ENCODE measurements at regions not wholly inside any gene's neighbourhood (a gene's known extent, or its start where the extent isn't known, plus 50 kb on each side); places are given as distances from the start of the nearest gene placed in this dataset.

DNA sequence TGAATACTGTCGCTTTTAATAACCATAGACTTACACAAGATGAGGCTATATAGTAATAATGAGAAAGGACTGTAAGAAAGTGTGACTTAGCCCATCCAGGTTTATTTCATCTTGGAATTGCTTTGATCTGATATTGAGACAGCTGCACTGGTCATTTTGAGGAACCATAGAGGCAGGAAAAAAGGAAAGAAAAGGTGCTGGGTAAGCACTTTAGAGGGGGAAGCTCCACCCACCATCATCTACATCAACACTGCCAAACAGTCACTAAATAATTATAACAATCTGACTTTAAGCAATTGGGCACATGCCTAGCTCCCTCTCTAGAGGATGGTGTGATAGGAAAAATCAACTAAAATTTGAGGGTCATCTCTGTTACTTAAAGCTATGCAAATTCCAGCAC, 70.6 kb upstream of the ST6GALNAC3 start:
- TF ChIP-seq, protein P1, sequence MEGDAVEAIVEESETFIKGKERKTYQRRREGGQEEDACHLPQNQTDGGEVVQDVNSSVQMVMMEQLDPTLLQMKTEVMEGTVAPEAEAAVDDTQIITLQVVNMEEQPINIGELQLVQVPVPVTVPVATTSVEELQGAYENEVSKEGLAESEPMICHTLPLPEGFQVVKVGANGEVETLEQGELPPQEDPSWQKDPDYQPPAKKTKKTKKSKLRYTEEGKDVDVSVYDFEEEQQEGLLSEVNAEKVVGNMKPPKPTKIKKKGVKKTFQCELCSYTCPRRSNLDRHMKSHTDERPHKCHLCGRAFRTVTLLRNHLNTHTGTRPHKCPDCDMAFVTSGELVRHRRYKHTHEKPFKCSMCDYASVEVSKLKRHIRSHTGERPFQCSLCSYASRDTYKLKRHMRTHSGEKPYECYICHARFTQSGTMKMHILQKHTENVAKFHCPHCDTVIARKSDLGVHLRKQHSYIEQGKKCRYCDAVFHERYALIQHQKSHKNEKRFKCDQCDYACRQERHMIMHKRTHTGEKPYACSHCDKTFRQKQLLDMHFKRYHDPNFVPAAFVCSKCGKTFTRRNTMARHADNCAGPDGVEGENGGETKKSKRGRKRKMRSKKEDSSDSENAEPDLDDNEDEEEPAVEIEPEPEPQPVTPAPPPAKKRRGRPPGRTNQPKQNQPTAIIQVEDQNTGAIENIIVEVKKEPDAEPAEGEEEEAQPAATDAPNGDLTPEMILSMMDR (conservative IDR thresholded peaks at IDR 0.05; ENCODE audit: low read length): no peak
- TF ChIP-seq EZH2phosphoT487 (IDR thresholded peaks at IDR 0.05; ENCODE audit: borderline replicate concordance): no peak

Measured in Loucy (cell line).